NCI-H1417 (cell line): ENCODE measurements at regions not wholly inside any gene's neighbourhood (a gene's known extent, or its start where the extent isn't known, plus 50 kb on each side); places are given as distances from the start of the nearest gene placed in this dataset.
"Not testable (repeated sequence)": the region's sequence is repeated elsewhere in the genome, so short reads cannot be mapped to it uniquely, and the experiment has no call there.

Experiments
- DNase-seq, 3 experiments: peaks; one replicate each; lab custom pipeline; 2025; lab: John Stamatoyannopoulos, UW

GRCh38 chr10:4440260-4440659, 385.7 kb upstream of the AKR1E2 start:
- DNase-seq: no peak

DNA sequence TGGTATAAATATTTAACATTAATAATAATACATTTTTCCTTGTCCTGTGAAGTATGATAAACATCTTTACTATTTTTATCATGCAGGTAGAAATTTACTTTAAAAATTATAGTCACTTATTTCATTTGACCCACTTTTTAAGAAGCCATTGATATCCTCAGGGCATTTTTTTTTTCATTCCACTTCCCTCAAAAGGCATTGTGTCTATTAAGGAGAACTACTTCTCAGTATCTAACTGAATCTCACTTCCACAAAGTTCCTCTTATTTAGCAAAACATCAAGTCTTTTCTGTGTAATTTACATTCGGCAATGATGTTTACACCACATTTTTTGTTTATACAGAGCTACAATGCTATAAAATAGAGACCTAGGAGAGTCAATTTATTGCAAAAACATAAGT, 388.2 kb upstream of the AKR1E2 start:
- DNase-seq: no peak

DNA sequence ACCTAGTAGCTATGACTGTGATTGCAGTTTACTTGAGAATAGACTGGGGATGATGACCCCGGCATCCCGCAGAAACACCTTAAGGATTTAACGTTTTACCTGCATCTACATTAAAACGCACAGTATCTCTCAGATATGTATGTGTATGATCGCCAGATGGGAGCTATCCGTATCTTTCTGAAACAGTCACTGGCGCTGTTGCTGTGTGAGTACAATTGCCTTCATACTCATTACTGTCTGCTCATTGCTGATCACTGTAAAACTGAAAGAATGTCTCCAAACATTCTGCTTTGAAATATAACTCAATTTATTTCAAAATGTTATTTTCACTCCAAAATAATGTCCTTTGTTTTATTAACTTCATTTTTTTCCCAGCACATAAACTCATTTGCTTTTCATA, 388.9 kb upstream of the AKR1E2 start:
- no peak for DNase-seq

DNA sequence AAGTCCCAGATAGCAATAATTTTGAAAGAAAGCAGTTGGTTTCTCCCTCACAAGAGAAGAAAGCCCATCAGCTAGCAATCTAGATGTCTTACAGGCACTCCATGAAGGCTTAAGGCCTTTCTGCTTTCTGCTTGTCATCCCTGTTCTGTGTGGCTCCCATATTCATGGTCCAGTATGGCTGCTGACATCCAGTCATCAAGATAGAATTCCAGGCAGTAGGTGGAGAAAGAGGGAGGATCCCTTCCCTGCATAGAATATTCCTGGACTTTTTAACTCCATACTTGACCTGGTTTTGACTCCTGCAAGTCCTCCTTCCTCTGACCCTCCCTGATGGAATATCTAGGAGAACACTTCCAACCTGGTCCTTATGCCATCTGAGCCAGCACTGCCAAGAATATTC, 389.9 kb upstream of the AKR1E2 start:
- DNase-seq: no peak

DNA sequence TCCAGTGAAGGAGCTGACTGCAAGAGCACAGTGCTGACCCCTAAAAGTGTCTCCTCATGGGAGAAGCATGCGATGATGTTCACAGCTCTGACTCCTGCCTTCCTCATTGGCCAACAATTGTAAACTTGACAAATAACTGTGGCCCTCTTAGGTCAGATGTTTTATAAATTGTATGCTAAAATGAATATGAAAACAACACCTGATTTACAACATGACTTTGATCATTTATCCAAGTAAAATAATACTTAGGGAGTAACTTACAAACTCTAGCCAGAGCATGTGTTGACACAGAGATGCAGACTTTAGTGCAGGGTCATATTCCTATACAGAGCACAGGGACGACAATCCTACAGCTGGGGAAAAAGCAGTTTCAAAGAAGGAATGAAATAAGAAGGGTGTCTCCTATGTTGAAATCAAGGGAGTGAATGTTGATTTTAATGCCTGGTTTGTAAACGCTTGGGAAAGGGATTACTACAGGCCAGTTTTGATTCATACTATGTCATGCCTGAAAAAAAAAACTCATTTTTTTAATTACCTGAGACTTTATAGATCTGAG, 391.4 kb upstream of the AKR1E2 start:
- DNase-seq: no peak

GRCh38 chr10:4434105-4434504, 391.9 kb upstream of the AKR1E2 start:
- DNase-seq: no peak

DNA sequence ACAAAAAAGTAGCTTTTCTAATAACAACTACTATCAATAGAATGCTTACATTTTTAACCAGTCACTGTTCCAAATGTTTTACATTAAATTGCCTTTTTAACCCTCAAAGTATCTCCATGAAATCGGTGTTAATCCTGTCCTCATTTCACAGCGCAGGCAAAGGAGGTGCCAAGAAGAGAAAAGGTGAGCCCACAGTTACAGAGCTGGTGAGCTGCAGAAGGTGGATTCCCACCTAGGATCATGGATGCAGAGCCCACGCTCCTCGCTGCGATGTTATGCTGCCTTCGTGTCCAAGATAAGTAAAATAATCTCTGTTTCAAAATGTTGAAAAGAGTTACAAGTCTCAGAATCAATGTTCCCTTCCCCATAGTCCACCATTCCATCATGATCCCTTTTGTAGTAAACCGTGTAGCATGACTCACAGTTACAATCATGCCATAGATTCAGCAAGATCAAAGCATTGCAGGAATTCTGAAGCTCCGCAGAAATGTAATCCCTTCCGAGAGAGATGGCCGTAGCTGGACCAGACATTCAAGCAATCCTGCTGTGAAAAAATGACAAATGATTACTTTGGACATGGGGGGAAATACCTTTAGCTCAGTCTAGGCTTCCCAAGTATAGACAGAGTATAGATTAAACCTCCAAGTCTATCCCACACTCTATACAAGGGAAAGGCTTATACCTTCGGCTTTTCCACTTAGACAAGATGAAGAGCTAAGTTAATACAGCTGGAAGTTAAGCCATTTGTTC, 394.7 kb upstream of the AKR1E2 start:
- DNase-seq: no peak

DNA sequence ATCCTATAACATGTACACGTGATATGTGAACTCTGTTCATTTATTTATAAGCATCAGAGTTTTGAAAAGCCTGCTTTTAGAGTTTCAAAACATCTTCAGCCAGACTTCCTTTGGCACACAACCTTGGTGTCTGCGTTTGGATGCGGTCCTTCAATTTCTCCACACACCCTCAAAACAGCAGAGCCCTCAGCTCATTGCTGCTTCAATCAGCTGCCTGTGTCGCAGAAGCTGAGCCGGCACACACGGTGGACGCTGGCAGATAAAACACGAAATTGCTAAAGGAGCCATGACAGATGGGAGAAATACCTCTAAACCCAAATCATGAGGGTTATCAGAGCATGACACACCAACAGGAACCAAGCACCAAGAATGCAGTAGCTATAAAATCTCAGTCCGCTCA, 396.4 kb upstream of the AKR1E2 start:
- DNase-seq: no peak

DNA sequence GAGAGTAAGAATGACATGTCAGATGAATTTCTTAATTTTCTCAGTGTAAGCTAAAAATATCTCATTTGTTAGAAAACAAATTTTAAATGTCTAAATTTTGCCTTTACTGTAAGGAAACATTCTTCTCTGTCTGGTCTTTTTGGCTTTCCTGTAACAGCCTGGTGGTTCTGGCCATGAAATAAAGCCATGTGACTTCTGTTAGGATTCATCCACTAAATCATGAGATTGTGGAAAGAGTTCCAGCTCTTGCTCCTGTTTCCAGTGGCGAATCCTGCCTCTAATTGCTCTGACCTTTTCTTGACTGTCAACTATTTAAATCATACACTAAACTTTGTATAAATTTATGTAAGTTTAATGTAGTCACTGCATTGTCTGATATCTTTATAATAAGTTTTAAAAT, 398.5 kb upstream of the AKR1E2 start:
- no peak for DNase-seq

DNA sequence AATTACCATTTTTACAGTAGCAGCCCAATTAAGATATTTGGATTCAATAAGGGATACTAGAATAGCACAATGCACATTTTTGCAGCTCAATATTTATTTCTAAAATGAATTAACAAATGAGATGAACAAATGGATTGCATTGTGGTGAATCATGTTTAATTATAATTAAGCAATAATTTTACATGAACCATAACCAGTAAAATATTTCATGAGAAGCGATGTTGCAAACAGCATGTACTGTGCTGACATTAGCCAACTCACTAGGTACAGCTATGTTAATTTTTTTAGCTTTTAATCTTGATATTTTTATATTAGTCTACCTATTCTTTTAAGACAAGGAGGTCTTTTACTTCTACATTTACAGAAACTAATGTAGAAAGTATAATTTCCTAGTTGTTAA, 399.1 kb upstream of the AKR1E2 start:
- DNase-seq: no peak

- DNase-seq: no peak
Measured at GRCh38 chr10:4409319-4409718, 416.7 kb upstream of the AKR1E2 start.

- DNase-seq: peak in 1 of 3 experiments; percentile 2
Measured at GRCh38 chr10:4407783-4408182, 418.2 kb upstream of the AKR1E2 start.

GRCh38 chr10:4405828-4406227, 420.2 kb upstream of the AKR1E2 start:
- no peak for DNase-seq

DNA sequence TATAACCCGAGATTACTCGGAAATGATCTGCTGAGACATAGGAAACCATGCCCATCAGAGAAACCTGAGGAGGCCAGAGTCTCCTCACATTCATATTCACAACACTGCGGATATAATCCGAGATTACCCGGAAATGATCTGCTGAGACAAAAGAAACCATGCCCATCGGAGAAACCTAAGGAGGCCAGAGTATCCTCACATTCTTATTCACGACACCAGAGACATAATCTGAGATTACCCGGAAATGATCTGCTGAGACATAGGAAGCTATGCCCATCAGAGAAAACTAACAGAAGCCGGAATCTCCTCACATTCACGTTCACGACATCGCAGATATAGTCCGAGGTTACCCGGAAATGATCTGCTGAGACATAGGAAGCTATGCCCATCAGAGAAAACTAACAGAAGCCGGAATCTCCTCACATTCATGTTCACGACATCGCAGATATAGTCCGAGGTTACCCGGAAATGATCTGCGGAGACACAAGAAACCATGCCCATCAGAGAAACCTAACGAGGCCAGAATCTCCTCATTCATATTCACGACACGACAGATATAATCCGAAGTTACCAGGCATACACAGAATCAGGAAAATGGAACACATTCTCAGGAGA, 422.3 kb upstream of the AKR1E2 start:
- DNase-seq: no peak

- not testable (repeated sequence) for DNase-seq
Measured at GRCh38 chr10:4401080-4401479, 424.9 kb upstream of the AKR1E2 start.

DNA sequence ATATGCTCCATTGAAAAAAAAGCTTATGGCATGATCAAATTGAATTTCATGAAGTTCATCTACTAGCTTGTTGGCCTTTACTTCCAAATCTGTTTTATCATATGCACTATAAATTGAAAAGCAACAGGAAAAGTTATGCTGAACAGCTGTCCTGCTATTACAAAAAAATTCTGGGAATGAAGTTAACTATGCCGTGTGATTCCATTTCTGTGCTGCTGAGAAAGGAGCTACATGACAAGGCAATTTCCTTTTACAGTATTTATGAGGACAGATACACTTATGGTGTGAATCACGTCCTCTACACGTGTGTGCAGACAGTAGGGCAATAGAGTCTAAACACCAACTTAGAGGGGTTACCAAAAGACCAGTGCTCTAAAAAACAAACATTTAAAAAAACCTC, 426.5 kb upstream of the AKR1E2 start:
- no peak for DNase-seq

DNA sequence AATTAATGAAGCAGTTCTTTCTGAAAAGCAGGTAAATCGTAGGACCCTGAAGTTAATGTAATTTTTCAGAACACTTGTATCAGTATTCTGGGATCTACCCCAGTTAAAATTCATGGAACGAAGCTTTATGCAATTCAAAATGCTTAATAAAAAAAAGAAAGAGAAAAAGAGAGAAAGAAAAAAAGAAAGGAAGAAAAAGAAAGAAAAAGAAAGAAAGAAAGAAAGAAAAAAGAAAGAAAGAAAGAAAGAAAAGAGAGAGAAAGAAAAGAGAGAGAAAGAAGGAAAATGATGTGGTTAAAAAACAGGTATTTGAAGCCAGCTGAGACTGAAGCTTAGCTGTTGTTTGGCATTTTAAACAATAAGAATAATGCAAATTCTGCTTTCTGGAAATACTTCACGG, 427.4 kb upstream of the AKR1E2 start:
- DNase-seq: no peak

- no peak for DNase-seq
Measured at GRCh38 chr10:4397337-4397736, 428.7 kb upstream of the AKR1E2 start.

GRCh38 chr10:4396401-4397283, 429.4 kb upstream of the AKR1E2 start:
- peak in 2 of 3 experiments; percentile 10 to 46 for DNase-seq

DNA sequence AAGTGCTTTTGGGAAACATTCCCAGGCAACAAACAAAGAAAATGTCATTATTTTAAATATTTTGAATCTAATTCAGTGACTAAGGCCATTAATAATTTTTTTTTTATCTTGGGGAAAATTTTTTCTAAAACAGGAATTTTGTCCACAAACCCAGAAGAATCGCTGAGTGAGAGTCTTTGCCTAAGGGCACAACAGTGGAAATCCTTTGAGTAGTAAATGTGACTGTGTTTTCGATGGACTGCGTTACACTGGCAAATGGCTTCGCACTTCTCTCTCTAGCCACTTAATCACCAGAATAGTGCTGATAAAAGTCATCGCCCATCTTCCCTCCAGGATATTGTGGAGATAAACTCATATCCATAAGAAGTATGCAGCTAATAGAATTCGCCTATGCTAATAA, 430.3 kb upstream of the AKR1E2 start:
- DNase-seq: no peak

- not testable (repeated sequence) for DNase-seq
Measured at GRCh38 chr10:4394455-4394854, 431.6 kb upstream of the AKR1E2 start.

DNA sequence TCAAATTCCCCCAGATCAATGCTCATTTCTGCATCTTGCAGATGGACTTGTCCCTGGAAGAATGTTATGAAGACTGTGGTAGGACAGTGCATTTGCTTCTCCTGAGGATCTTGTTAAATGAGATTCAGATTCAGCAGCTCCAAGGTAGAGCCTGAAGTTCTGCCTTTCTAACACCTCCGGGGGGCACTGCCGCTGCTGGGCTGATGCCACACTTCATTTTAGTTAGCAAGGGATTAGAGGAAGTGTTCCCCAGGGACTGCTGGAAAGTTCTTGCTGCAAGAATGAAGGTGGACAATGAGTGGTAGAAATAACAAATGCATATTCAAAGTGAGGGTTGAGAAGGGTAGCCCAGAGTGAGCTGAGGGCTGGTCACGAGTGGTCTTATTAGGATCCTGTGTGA, 434.3 kb upstream of the AKR1E2 start:
- peak in 2 of 3 experiments; percentile 2 to 4 for DNase-seq

GRCh38 chr10:4390219-4390618, 435.8 kb upstream of the AKR1E2 start:
- DNase-seq: no peak
